Natural killer cell (primary cell): ENCODE measurements at regions not wholly inside any gene's neighbourhood (a gene's known extent, or its start where the extent isn't known, plus 50 kb on each side); places are given as distances from the start of the nearest gene placed in this dataset.

Source experiments
- ATAC-seq, 3 donors: fragments of 150-1000 bp in 2 of 3; fragments of 200-7000 bp in 1 of 3; cut with Tn5 transposase; 1 replicate in 1 of 3; 2 replicates in 2 of 3; pipeline ENCODE4 v1.10.0; 2021; ENCODE audit warnings: mild to moderate bottlenecking in 2 of 3, moderate library complexity in 2 of 3
- DNase-seq, 2 donors: peaks; one replicate each; pipeline versions ENCODE4 v3.0.0 to v3.0.0-alpha.2; 2013 to 2021; ENCODE audit warnings: mixed read lengths in 1 of 2
- H3K27ac ChIP-seq: one replicate; pipeline ENCODE4 v1.5.1; 2013; ENCODE audit warnings: mild to moderate bottlenecking, low read length
- H3K27me3 ChIP-seq: one replicate; pipeline ENCODE4 v1.6.1; 2013; ENCODE audit warnings: low read length; ENCODE audit not compliant: control insufficient read depth, insufficient read depth
- H3K36me3 ChIP-seq: one replicate; pipeline ENCODE4 v1.6.1; 2013; ENCODE audit warnings: low read length; ENCODE audit not compliant: control insufficient read depth, insufficient read depth
- H3K4me1 ChIP-seq: one replicate; pipeline ENCODE4 v1.6.1; 2013; ENCODE audit warnings: low read length; ENCODE audit not compliant: control insufficient read depth, insufficient read depth
- H3K4me3 ChIP-seq: one replicate; pipeline ENCODE4 v1.5.1; 2013; ENCODE audit warnings: low read length
- H3K9me3 ChIP-seq: one replicate; pipeline ENCODE4 v1.6.1; 2013; ENCODE audit warnings: low read length; ENCODE audit not compliant: control insufficient read depth, insufficient read depth
- H3K27ac Mint-ChIP-seq, 2 donors: one replicate each; pipeline ENCODE4 v1.8.0; 2022; ENCODE audit warnings: mild to moderate bottlenecking in 2 of 2, mixed read lengths in 2 of 2, moderate library complexity in 1 of 2
- H3K27me3 Mint-ChIP-seq, 2 donors: one replicate each; pipeline ENCODE4 v1.8.0; 2022; ENCODE audit warnings: low read depth in 2 of 2, mixed read lengths in 2 of 2
- H3K36me3 Mint-ChIP-seq: one replicate; pipeline ENCODE4 v1.8.0; 2022; ENCODE audit warnings: mixed read lengths
- H3K4me1 Mint-ChIP-seq, 2 donors: one replicate each; pipeline ENCODE4 v1.8.0; 2022; ENCODE audit warnings: mixed read lengths in 2 of 2
- H3K4me3 Mint-ChIP-seq: one replicate; pipeline ENCODE4 v1.8.0; 2022; ENCODE audit warnings: mild to moderate bottlenecking, moderate library complexity, mixed read lengths
- H3K9me3 Mint-ChIP-seq, 2 donors: one replicate each; pipeline ENCODE4 v1.8.0; 2022; ENCODE audit warnings: mixed read lengths in 2 of 2
- WGBS: methylation state at CpG from one replicate; pipeline ENCODE4 v1.1.7; 2013; ENCODE audit warnings: missing lambda C conversion rate; ENCODE audit not compliant: insufficient coverage; 5-methylcytosine and 5-hydroxymethylcytosine counted together
- intact Hi-C: fragments of 100-400 bp; cut with micrococcal nuclease; formaldehyde crosslinking; loops from one replicate; pipeline ENCODE4 v1.14.2; 2022
- TF ChIP-seq, protein P1 (sequence below): fragments of 200-600 bp; IDR thresholded peaks from one replicate; pipeline ENCODE4 v1.8.0; 2022; ENCODE audit warnings: antibody characterized with exemption

DNA sequence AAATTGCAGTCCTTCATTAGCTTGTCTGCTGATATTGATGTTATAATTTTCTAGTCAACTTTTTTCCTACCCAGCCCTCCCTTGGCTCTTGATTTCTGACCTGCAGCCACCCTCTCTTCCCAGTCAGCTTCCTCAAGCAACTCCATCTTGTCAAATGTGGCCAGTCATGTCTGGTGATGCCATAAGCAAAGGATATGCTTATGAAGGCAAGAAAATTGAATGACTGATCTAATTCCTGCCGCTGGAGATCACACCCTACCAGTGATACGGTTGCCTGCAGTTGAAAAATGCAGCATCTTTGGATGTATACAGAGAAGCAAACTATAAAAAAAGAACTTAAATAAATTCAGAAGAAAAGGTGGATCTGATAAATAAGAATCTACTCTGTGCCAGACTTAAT lies 297.1 kb upstream of the DAB1 start:
- no peaks in the 10 kb centered on the region for H3K9me3 ChIP-seq
- DNase-seq = no peak
- Mint-ChIP-seq H3K36me3 (no peaks in the 10 kb centered on the region), H3K4me1 (no peaks in the 10 kb centered on the region), H3K4me3 (no peak overlapping the region), H3K27me3 (peaks cover 0 to 2% of the 10 kb centered on the region in 2 donors), H3K9me3 (peaks cover 0 to 2% of the 10 kb centered on the region in 2 donors), H3K27ac (no peak overlapping the region)
- intact Hi-C loops = no loop called here
- no peak for ATAC-seq
- no peaks in the 10 kb centered on the region for H3K36me3 ChIP-seq
- no peaks in the 10 kb centered on the region for H3K27me3 ChIP-seq
- TF ChIP-seq, protein P1, sequence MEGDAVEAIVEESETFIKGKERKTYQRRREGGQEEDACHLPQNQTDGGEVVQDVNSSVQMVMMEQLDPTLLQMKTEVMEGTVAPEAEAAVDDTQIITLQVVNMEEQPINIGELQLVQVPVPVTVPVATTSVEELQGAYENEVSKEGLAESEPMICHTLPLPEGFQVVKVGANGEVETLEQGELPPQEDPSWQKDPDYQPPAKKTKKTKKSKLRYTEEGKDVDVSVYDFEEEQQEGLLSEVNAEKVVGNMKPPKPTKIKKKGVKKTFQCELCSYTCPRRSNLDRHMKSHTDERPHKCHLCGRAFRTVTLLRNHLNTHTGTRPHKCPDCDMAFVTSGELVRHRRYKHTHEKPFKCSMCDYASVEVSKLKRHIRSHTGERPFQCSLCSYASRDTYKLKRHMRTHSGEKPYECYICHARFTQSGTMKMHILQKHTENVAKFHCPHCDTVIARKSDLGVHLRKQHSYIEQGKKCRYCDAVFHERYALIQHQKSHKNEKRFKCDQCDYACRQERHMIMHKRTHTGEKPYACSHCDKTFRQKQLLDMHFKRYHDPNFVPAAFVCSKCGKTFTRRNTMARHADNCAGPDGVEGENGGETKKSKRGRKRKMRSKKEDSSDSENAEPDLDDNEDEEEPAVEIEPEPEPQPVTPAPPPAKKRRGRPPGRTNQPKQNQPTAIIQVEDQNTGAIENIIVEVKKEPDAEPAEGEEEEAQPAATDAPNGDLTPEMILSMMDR = no peak
- 94% methylated on average over 2 of the region's 2 CpGs for WGBS
- no peaks in the 10 kb centered on the region for H3K4me1 ChIP-seq
- no peak overlapping the region for H3K4me3 ChIP-seq
- no peak overlapping the region for H3K27ac ChIP-seq

GRCh38 chr1:57719274-57719673 lies 295.4 kb upstream of the DAB1 start:
- DNase-seq (no peak), ATAC-seq (no peak)
- H3K9me3 Mint-ChIP-seq = peaks cover 3 to 7% of the 10 kb centered on the region in 2 donors
- Histone ChIP-seq H3K9me3 (no peaks in the 10 kb centered on the region), H3K4me3 (no peak overlapping the region), H3K4me1 (no peaks in the 10 kb centered on the region), H3K27me3 (peaks cover under 1% of the 10 kb centered on the region), H3K36me3 (no peaks in the 10 kb centered on the region), H3K27ac (no peak overlapping the region)
- intact Hi-C loops = no loop called here
- no peak overlapping the region for H3K4me3 Mint-ChIP-seq
- no peaks in the 10 kb centered on the region for H3K4me1 Mint-ChIP-seq
- H3K36me3 Mint-ChIP-seq = no peaks in the 10 kb centered on the region
- WGBS = 16% methylated on average over 5 of the region's 5 CpGs
- TF ChIP-seq, protein P1 = no peak
- no peak overlapping the region for H3K27ac Mint-ChIP-seq
- H3K27me3 Mint-ChIP-seq = peaks cover 2 to 8% of the 10 kb centered on the region in 2 donors

- no peak overlapping the region for H3K4me3 Mint-ChIP-seq
- peaks cover 0 to 11% of the 10 kb centered on the region in 2 donors for H3K27me3 Mint-ChIP-seq
- H3K4me1 Mint-ChIP-seq = no peaks in the 10 kb centered on the region
Observed at GRCh38 chr1:57713501-57713900, 289.6 kb upstream of the DAB1 start.

GRCh38 chr1:57712846-57713245 lies 289.0 kb upstream of the DAB1 start:
- no peak overlapping the region for H3K27ac ChIP-seq
- TF ChIP-seq, protein P1 = no peak
- peaks cover 0 to 11% of the 10 kb centered on the region in 2 donors for H3K27me3 Mint-ChIP-seq
- H3K36me3 ChIP-seq = no peaks in the 10 kb centered on the region
- no peak overlapping the region for H3K27ac Mint-ChIP-seq
- intact Hi-C loops = no loop called here
- no peak overlapping the region for H3K4me3 Mint-ChIP-seq
- no peak overlapping the region for H3K4me3 ChIP-seq
- H3K27me3 ChIP-seq = peaks cover 2% of the 10 kb centered on the region
- no peaks in the 10 kb centered on the region for H3K4me1 ChIP-seq
- WGBS = 88% methylated on average over 2 of the region's 2 CpGs
- no peaks in the 10 kb centered on the region for H3K36me3 Mint-ChIP-seq
- no peak for DNase-seq
- H3K9me3 ChIP-seq = no peaks in the 10 kb centered on the region
- peaks cover 4 to 8% of the 10 kb centered on the region in 2 donors for H3K9me3 Mint-ChIP-seq
- ATAC-seq = no peak
- no peaks in the 10 kb centered on the region for H3K4me1 Mint-ChIP-seq

More at GRCh38 chr1:57713501-57713900, 289.6 kb upstream of the DAB1 start:
- ATAC-seq = no peak
- Histone ChIP-seq H3K27ac (no peak overlapping the region), H3K9me3 (no peaks in the 10 kb centered on the region), H3K4me1 (no peaks in the 10 kb centered on the region), H3K4me3 (no peak overlapping the region), H3K27me3 (peaks cover 2% of the 10 kb centered on the region), H3K36me3 (no peaks in the 10 kb centered on the region)
- intact Hi-C loops = no loop called here
- no peaks in the 10 kb centered on the region for H3K36me3 Mint-ChIP-seq
- H3K9me3 Mint-ChIP-seq = peaks cover 4 to 8% of the 10 kb centered on the region in 2 donors
- no peak overlapping the region for H3K27ac Mint-ChIP-seq
- TF ChIP-seq, protein P1 = no peak
- no peak for DNase-seq
